NB4 (cell line): ENCODE measurements at regions not wholly inside any gene's neighbourhood (a gene's known extent, or its start where the extent isn't known, plus 50 kb on each side); places are given as distances from the start of the nearest gene placed in this dataset.
"Not testable (repeated sequence)": the region's sequence is repeated elsewhere in the genome, so short reads cannot be mapped to it uniquely, and the experiment has no call there.

Experiments used
- DNase-seq: peaks from one replicate; pipeline ENCODE4 v3.0.0; 2010; ENCODE audit warnings: low read depth
- H3K4me3 ChIP-seq: one replicate; pipeline ENCODE4 v1.5.1; 2011; ENCODE audit warnings: mild to moderate bottlenecking, low read depth, low read length, moderate library complexity
- MAX ChIP-seq: IDR thresholded peaks from 2 replicates; pipeline ENCODE4 v1.6.1; 2011; ENCODE audit warnings: low read depth, low read length
- MYC ChIP-seq: IDR thresholded peaks from 2 replicates; pipeline ENCODE4 v1.6.1; 2011; ENCODE audit warnings: low read depth, low read length
- POLR2A ChIP-seq: IDR thresholded peaks from 2 replicates; pipeline ENCODE4 v1.6.1; 2011; ENCODE audit warnings: mild to moderate bottlenecking; ENCODE audit not compliant: insufficient read length; ENCODE audit errors: extremely low read depth
- TF ChIP-seq, protein P1 (sequence below): IDR thresholded peaks from one replicate; pipeline ENCODE4 v1.5.1; 2012; ENCODE audit warnings: low read depth, low read length

GRCh38 chrX:52270453-52271116, 85.9 kb downstream of the MAGED4 start:
- TF ChIP-seq MYC: no peak
- DNase-seq: no peak
- H3K4me3 ChIP-seq: no peak overlapping the region

- peak; percentile 36 for DNase-seq
- no peak overlapping the region for H3K4me3 ChIP-seq
- no peak for TF ChIP-seq MYC
- TF ChIP-seq, protein P1, sequence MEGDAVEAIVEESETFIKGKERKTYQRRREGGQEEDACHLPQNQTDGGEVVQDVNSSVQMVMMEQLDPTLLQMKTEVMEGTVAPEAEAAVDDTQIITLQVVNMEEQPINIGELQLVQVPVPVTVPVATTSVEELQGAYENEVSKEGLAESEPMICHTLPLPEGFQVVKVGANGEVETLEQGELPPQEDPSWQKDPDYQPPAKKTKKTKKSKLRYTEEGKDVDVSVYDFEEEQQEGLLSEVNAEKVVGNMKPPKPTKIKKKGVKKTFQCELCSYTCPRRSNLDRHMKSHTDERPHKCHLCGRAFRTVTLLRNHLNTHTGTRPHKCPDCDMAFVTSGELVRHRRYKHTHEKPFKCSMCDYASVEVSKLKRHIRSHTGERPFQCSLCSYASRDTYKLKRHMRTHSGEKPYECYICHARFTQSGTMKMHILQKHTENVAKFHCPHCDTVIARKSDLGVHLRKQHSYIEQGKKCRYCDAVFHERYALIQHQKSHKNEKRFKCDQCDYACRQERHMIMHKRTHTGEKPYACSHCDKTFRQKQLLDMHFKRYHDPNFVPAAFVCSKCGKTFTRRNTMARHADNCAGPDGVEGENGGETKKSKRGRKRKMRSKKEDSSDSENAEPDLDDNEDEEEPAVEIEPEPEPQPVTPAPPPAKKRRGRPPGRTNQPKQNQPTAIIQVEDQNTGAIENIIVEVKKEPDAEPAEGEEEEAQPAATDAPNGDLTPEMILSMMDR: peak; percentile 53
Observed at GRCh38 chrX:52271206-52271605, 86.5 kb downstream of the MAGED4 start.

- no peak for TF ChIP-seq MYC
- TF ChIP-seq POLR2A: no peak
- TF ChIP-seq, protein P1: no peak
- TF ChIP-seq MAX: no peak
- no peak for DNase-seq
- no peak overlapping the region for H3K4me3 ChIP-seq
Observed at GRCh38 chrX:52277666-52278065, 91.2 kb upstream of the XAGE2 start.

- peak; percentile 13 for DNase-seq
- TF ChIP-seq, protein P1: no peak
- no peak for TF ChIP-seq POLR2A
- TF ChIP-seq MAX: no peak
- no peak for TF ChIP-seq MYC
- no peak overlapping the region for H3K4me3 ChIP-seq
Observed at GRCh38 chrX:52280812-52281211, 88.0 kb upstream of the XAGE2 start.

GRCh38 chrX:52284865-52285264, 84.0 kb upstream of the XAGE2 start:
- no peak for DNase-seq
- TF ChIP-seq, protein P1: no peak
- TF ChIP-seq MYC (no peak), POLR2A (no peak), MAX (no peak)
- H3K4me3 ChIP-seq: no peak overlapping the region

DNA sequence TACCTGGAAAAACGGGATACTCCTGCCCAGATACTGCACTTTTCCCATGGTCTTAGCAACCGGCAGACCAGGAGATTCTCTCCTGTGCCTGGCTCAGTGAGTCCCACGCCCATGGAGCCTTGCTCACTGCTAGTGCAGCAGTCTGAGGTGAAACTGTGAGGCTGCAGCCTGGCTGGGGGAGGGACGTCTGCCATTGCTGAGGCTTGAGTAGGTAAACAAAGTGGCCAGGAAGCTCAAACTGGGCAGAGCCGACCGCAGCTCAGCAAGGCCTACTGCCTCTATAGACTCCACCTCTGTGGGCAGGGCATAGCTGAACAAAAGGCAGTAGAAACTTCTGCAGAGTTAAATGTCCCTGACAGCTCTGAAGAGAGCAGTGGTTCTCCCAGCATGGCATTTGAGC, 69.9 kb upstream of the XAGE2 start:
- not testable (repeated sequence) for DNase-seq

DNA sequence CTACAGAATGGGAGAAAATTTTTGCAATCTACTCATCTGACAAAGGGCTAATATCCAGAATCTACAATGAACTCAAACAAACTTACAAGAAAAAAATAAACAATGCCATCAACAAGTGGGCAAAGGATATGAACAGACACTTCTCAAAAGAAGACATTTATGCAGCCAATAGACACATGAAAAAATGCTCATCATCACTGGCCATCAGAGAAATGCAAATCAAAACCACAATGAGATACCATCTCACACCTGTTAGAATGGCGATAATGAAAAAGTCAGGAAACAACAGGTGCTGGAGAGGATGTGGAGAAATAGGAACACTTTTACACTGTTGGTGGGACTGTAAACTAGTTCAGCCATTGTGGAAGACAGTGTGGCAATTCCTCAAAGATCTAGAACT, 60.3 kb upstream of the XAGE2 start:
- not testable (repeated sequence) for DNase-seq

More for the DNA sequence above, 69.9 kb upstream of the XAGE2 start:
- not testable (repeated sequence) for H3K4me3 ChIP-seq

More for the DNA sequence above, 60.3 kb upstream of the XAGE2 start:
- not testable (repeated sequence) for H3K4me3 ChIP-seq
